ENCODE measurements at regions not wholly inside any gene's neighbourhood (a gene's known extent, or its start where the extent isn't known, plus 50 kb on each side); places are given as distances from the start of the nearest gene placed in this dataset.

GRCh38 chr5:96316017-96316416 is 117.0 kb downstream of the PCSK1 start:
- no peak for TF ChIP-seq REST (IDR thresholded peaks at IDR 0.05; ENCODE audit: insufficient replicate concordance, low read depth)
- TF ChIP-seq CTCF (IDR thresholded peaks at IDR 0.05; ENCODE audit: insufficient read depth, low read length) = no peak
